ENCODE measurements at regions not wholly inside any gene's neighbourhood (a gene's known extent, or its start where the extent isn't known, plus 50 kb on each side); places are given as distances from the start of the nearest gene placed in this dataset.

DNA sequence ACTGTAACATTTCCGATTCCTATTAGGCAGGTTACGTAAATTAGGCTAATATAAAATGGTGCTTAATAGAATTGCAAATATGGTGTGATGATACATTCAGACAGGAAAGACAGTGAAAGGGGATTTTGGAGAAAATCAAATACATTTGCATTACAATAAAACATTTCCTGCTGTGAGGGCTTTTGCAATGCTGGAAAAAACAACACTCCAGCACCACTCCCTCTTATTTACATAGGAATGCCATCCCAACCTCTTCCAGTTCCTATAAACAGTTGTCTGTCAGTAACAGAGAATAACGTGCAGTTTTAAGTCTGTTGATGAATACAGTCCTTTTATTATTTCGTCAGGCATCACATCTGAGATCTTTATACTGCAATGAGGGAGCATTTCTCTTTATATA lies 298.8 kb upstream of the FANCL start:
- TF ChIP-seq, protein P1, sequence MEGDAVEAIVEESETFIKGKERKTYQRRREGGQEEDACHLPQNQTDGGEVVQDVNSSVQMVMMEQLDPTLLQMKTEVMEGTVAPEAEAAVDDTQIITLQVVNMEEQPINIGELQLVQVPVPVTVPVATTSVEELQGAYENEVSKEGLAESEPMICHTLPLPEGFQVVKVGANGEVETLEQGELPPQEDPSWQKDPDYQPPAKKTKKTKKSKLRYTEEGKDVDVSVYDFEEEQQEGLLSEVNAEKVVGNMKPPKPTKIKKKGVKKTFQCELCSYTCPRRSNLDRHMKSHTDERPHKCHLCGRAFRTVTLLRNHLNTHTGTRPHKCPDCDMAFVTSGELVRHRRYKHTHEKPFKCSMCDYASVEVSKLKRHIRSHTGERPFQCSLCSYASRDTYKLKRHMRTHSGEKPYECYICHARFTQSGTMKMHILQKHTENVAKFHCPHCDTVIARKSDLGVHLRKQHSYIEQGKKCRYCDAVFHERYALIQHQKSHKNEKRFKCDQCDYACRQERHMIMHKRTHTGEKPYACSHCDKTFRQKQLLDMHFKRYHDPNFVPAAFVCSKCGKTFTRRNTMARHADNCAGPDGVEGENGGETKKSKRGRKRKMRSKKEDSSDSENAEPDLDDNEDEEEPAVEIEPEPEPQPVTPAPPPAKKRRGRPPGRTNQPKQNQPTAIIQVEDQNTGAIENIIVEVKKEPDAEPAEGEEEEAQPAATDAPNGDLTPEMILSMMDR (IDR thresholded peaks at IDR 0.05), result no peak
- TF ChIP-seq POLR2A (IDR thresholded peaks at IDR 0.05), result no peak
